ENCODE measurements at regions not wholly inside any gene's neighbourhood (a gene's known extent, or its start where the extent isn't known, plus 50 kb on each side); places are given as distances from the start of the nearest gene placed in this dataset.

GRCh38 chr14:26173581-26174110 lies 424.2 kb downstream of the NOVA1 start:
- TF ChIP-seq CTCF (IDR thresholded peaks at IDR 0.05; ENCODE audit: poor library complexity) (no peak), EZH2 (IDR thresholded peaks at IDR 0.05; ENCODE audit: borderline replicate concordance) (no peak)

Measured in hepatocyte (in vitro differentiated cells).